Spleen (tissue), 11 donors: ENCODE measurements at regions not wholly inside any gene's neighbourhood (a gene's known extent, or its start where the extent isn't known, plus 50 kb on each side); places are given as distances from the start of the nearest gene placed in this dataset.

Experiments
- DNase-seq: peaks from one replicate; pipeline ENCODE4 v3.0.0-alpha.2; 2020
- H3K27ac ChIP-seq, 8 donors: fragments of 200-600 bp; sonication (generic) in 7 of 8; 1 replicate in 4 of 8; 2 replicates in 4 of 8; pipeline versions ENCODE4 v1.5.0 to v1.8.0; 2016 to 2021; ENCODE audit warnings: inconsistent platforms in 4 of 8, mild to moderate bottlenecking in 4 of 8, moderate library complexity in 1 of 8
- H3K27me3 ChIP-seq, 7 donors: fragments of 200-600 bp; sonication (generic) in 6 of 7; replicated peaks in 1 of 7; 1 replicate in 4 of 7; 2 replicates in 3 of 7; pipeline versions ENCODE4 v1.5.0 to v1.8.0; 2016 to 2021; ENCODE audit warnings: inconsistent platforms in 3 of 7, mild to moderate bottlenecking in 1 of 7
- H3K36me3 ChIP-seq, 6 donors: fragments of 200-600 bp; sonication (generic) in 5 of 6; 1 replicate in 4 of 6; 2 replicates in 2 of 6; pipeline versions ENCODE4 v1.5.0 to v1.8.0; 2016 to 2021; ENCODE audit warnings: inconsistent platforms in 2 of 6
- H3K4me1 ChIP-seq, 6 donors: fragments of 200-600 bp; sonication (generic) in 5 of 6; 1 replicate in 3 of 6; 2 replicates in 3 of 6; pipeline versions ENCODE4 v1.5.0 to v1.8.0; 2016 to 2021; ENCODE audit warnings: inconsistent platforms in 3 of 6
- H3K4me3 ChIP-seq, 8 donors: fragments of 200-600 bp; sonication (generic) in 7 of 8; 1 replicate in 4 of 8; 2 replicates in 4 of 8; pipeline versions ENCODE4 v1.5.0 to v1.8.0; 2016 to 2021; ENCODE audit warnings: inconsistent platforms in 4 of 8, mild to moderate bottlenecking in 4 of 8, moderate library complexity in 2 of 8
- H3K9me3 ChIP-seq, 8 donors: fragments of 200-600 bp; sonication (generic) in 7 of 8; 1 replicate in 4 of 8; 2 replicates in 4 of 8; pipeline versions ENCODE4 v1.5.0 to v1.8.0; 2016 to 2021; ENCODE audit warnings: inconsistent platforms in 4 of 8
- CTCF ChIP-seq, 11 experiments: fragments of 200-600 bp in 7 of 11; fragments of 450-650 bp in 4 of 11; sonication (generic) in 4 of 11; IDR thresholded peaks in 8 of 11; conservative IDR thresholded peaks in 3 of 11; 1 replicate in 7 of 11; 2 replicates in 4 of 11; pipeline versions ENCODE4 v1.4.0 to v1.8.0; 2016 to 2021; ENCODE audit warnings: antibody characterized with exemption in 11 of 11, inconsistent platforms in 4 of 11, mild to moderate bottlenecking in 1 of 11
- POLR2A ChIP-seq, 3 donors: fragments of 450-650 bp; IDR thresholded peaks; one replicate each; pipeline ENCODE4 v1.5.1; 2017; ENCODE audit warnings: antibody characterized with exemption in 3 of 3, mild to moderate bottlenecking in 1 of 3
- POLR2AphosphoS5 ChIP-seq, 3 donors: sonication (generic); formaldehyde crosslinking; IDR thresholded peaks; one replicate each; pipeline ENCODE4 v1.5.1; 2017; ENCODE audit warnings: antibody characterized with exemption in 3 of 3
- WGBS, 5 donors: extraction: QIAGEN DNeasy Blood & Tissue Kit in 3 of 5; methylation state at CpG; one replicate each; pipeline versions ENCODE4 v1.1.5 to v1.1.7; 2013 to 2018; 5-methylcytosine and 5-hydroxymethylcytosine counted together
- intact Hi-C: fragments of 100-400 bp; cut with DNase I; formaldehyde crosslinking; loops from one replicate; pipeline ENCODE4 v1.15.0; 2023; ENCODE audit warnings: low total_unique reads
- donor health status: healthy with polysubstance abuse.
- donor health status: DM: no; HTN: no; CAD: no; lungs with moderate emphysema.
- donor health status: DM: no; HTN: no; CAD: no.
- donor health status: Bipolar disorder and iron deficiency.
- donor health status: healthy.
- donor health status: DM: no; HTN: no; CAD: no.
- donor health status: DM: yes; HTN: yes; CAD: no.

GRCh38 chr5:74272831-74273451 lies 367.6 kb downstream of the ENC1 start:
- Histone ChIP-seq H3K4me3 (no peak overlapping the region), H3K27me3 (no peaks in the 10 kb centered on the region), H3K27ac (no peak overlapping the region), H3K36me3 (no peaks in the 10 kb centered on the region), H3K4me1 (peaks cover 0 to 23% (median 0%) of the 10 kb centered on the region in 6 donors), H3K9me3 (no peaks in the 10 kb centered on the region)
- WGBS, 5 donors = 79 to 89% (median 86%) methylated on average over 8 of the region's 8 CpGs
- intact Hi-C loops = no loop called here
- TF ChIP-seq CTCF (IDR thresholded peaks at IDR 0.05 in 8 of 11, conservative IDR thresholded peaks at IDR 0.05 in 3 of 11) (no peak), POLR2A (IDR thresholded peaks at IDR 0.05) (no peak), POLR2AphosphoS5 (IDR thresholded peaks at IDR 0.05) (no peak)
- DNase-seq = no peak

- no peak for DNase-seq
- H3K9me3 ChIP-seq = no peaks in the 10 kb centered on the region
- TF ChIP-seq CTCF (IDR thresholded peaks at IDR 0.05 in 8 of 11, conservative IDR thresholded peaks at IDR 0.05 in 3 of 11) (no peak), POLR2A (IDR thresholded peaks at IDR 0.05) (no peak), POLR2AphosphoS5 (IDR thresholded peaks at IDR 0.05) (no peak)
- peaks cover 0 to 19% (median 0%) of the 10 kb centered on the region in 6 donors for H3K4me1 ChIP-seq
- WGBS, 5 donors = 65 to 75% (median 66%) methylated on average over 2 of the region's 2 CpGs
- intact Hi-C loops = no loop called here
- H3K27ac ChIP-seq = no peak overlapping the region
- no peaks in the 10 kb centered on the region for H3K36me3 ChIP-seq
- H3K4me3 ChIP-seq = no peak overlapping the region
- no peaks in the 10 kb centered on the region for H3K27me3 ChIP-seq
These were observed 368.3 kb downstream of the ENC1 start for GRCh38 chr5:74272024-74272775.

- 78 to 93% (median 89%) methylated on average over 5 of the region's 5 CpGs for WGBS, 5 donors
- H3K4me3 ChIP-seq = no peak overlapping the region
- H3K36me3 ChIP-seq = no peaks in the 10 kb centered on the region
- intact Hi-C loops = no loop called here
- DNase-seq = no peak
- no peaks in the 10 kb centered on the region for H3K9me3 ChIP-seq
- H3K27me3 ChIP-seq = no peaks in the 10 kb centered on the region
- peaks cover 0 to 6% (median 0%) of the 10 kb centered on the region in 6 donors for H3K4me1 ChIP-seq
- H3K27ac ChIP-seq = no peak overlapping the region
- TF ChIP-seq CTCF (IDR thresholded peaks at IDR 0.05 in 8 of 11, conservative IDR thresholded peaks at IDR 0.05 in 3 of 11) = no peak
- no peak for TF ChIP-seq POLR2AphosphoS5 (IDR thresholded peaks at IDR 0.05)
- no peak for TF ChIP-seq POLR2A (IDR thresholded peaks at IDR 0.05)
These were observed 372.2 kb downstream of the ENC1 start for GRCh38 chr5:74268297-74268696.

- Histone ChIP-seq H3K4me3 (no peak overlapping the region), H3K4me1 (peaks cover 0 to 6% (median 0%) of the 10 kb centered on the region in 6 donors), H3K36me3 (no peaks in the 10 kb centered on the region), H3K27ac (no peak overlapping the region), H3K9me3 (no peaks in the 10 kb centered on the region), H3K27me3 (no peaks in the 10 kb centered on the region)
- 84 to 94% (median 91%) methylated on average over 5 of the region's 5 CpGs for WGBS, 5 donors
- intact Hi-C loops = no loop called here
- TF ChIP-seq CTCF (IDR thresholded peaks at IDR 0.05 in 8 of 11, conservative IDR thresholded peaks at IDR 0.05 in 3 of 11) (no peak), POLR2AphosphoS5 (IDR thresholded peaks at IDR 0.05) (no peak), POLR2A (IDR thresholded peaks at IDR 0.05) (no peak)
- DNase-seq = no peak
These were observed 373.7 kb downstream of the ENC1 start for GRCh38 chr5:74266836-74267235.
